ENCODE measurements at regions not wholly inside any gene's neighbourhood (a gene's known extent, or its start where the extent isn't known, plus 50 kb on each side); places are given as distances from the start of the nearest gene placed in this dataset.

- H3K36me3 ChIP-seq, result no peaks in the 10 kb centered on the region
These were observed 2154.4 kb upstream of the AGA start for GRCh38 chr4:179596621-179597020.

GRCh38 chr4:179597301-179597700 is 2155.1 kb upstream of the AGA start:
- Histone ChIP-seq H3K4me3 (no peak overlapping the region), H3K27ac (no peak overlapping the region), H3K36me3 (no peaks in the 10 kb centered on the region), H3K4me1 (no peaks in the 10 kb centered on the region), H3K27me3 (no peaks in the 10 kb centered on the region), H3K9me3 (no peaks in the 10 kb centered on the region)
- WGBS, result 58% methylated on average over 2 of the region's 2 CpGs
- DNase-seq (ENCODE audit: low spot score in 2 of 2), result no peak
- TF ChIP-seq POLR2AphosphoS5 (IDR thresholded peaks at IDR 0.05) (no peak), POLR2A (IDR thresholded peaks at IDR 0.05) (no peak), EP300 (IDR thresholded peaks at IDR 0.05) (no peak)
- TF ChIP-seq, protein P1, sequence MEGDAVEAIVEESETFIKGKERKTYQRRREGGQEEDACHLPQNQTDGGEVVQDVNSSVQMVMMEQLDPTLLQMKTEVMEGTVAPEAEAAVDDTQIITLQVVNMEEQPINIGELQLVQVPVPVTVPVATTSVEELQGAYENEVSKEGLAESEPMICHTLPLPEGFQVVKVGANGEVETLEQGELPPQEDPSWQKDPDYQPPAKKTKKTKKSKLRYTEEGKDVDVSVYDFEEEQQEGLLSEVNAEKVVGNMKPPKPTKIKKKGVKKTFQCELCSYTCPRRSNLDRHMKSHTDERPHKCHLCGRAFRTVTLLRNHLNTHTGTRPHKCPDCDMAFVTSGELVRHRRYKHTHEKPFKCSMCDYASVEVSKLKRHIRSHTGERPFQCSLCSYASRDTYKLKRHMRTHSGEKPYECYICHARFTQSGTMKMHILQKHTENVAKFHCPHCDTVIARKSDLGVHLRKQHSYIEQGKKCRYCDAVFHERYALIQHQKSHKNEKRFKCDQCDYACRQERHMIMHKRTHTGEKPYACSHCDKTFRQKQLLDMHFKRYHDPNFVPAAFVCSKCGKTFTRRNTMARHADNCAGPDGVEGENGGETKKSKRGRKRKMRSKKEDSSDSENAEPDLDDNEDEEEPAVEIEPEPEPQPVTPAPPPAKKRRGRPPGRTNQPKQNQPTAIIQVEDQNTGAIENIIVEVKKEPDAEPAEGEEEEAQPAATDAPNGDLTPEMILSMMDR (IDR thresholded peaks at IDR 0.05), result no peak

More at GRCh38 chr4:179596621-179597020, 2154.4 kb upstream of the AGA start:
- H3K9me3 ChIP-seq, result no peaks in the 10 kb centered on the region
- TF ChIP-seq POLR2A (IDR thresholded peaks at IDR 0.05) (no peak), EP300 (IDR thresholded peaks at IDR 0.05) (no peak), POLR2AphosphoS5 (IDR thresholded peaks at IDR 0.05) (no peak)
- TF ChIP-seq, protein P1 (IDR thresholded peaks at IDR 0.05), result no peak
- WGBS, result 78% methylated on average over 2 of the region's 2 CpGs
- H3K4me3 ChIP-seq, result no peak overlapping the region
- no peak overlapping the region for H3K27ac ChIP-seq
- H3K27me3 ChIP-seq, result no peaks in the 10 kb centered on the region
- DNase-seq (ENCODE audit: low spot score in 2 of 2), result no peak
- no peaks in the 10 kb centered on the region for H3K4me1 ChIP-seq

- H3K27me3 ChIP-seq, result no peaks in the 10 kb centered on the region
- no peaks in the 10 kb centered on the region for H3K9me3 ChIP-seq
- H3K4me3 ChIP-seq, result no peak overlapping the region
- 10% methylated on average over 2 of the region's 2 CpGs for WGBS
- no peaks in the 10 kb centered on the region for H3K4me1 ChIP-seq
- DNase-seq (ENCODE audit: low spot score in 2 of 2), result no peak
- TF ChIP-seq, protein P1 (IDR thresholded peaks at IDR 0.05), result no peak
- TF ChIP-seq POLR2AphosphoS5 (IDR thresholded peaks at IDR 0.05), result no peak
- TF ChIP-seq POLR2A (IDR thresholded peaks at IDR 0.05), result no peak
- TF ChIP-seq EP300 (IDR thresholded peaks at IDR 0.05), result no peak
- H3K27ac ChIP-seq, result no peak overlapping the region
- no peaks in the 10 kb centered on the region for H3K36me3 ChIP-seq
These were observed 2159.4 kb upstream of the AGA start for GRCh38 chr4:179601671-179602070.

DNA sequence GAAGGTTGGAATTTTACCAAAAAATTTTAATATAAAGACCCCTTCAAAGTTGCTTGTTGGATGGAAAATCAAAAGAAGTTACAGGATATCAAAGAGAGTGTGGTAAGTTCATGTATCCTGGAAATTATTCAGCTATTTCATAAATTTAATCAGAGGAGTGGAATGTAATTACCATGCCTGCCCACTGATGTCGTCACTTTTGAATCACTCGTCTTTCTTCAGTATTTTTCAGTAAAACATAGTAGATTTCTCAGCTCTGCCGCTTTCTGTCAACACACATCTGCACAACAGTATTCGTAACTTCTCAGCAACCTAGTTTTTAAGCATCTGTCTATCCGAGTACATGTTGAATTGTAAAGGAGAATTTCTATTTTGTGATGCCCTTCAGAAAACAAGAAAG is 2163.0 kb upstream of the AGA start:
- WGBS, result 67% methylated on average over 5 of the region's 5 CpGs

DNA sequence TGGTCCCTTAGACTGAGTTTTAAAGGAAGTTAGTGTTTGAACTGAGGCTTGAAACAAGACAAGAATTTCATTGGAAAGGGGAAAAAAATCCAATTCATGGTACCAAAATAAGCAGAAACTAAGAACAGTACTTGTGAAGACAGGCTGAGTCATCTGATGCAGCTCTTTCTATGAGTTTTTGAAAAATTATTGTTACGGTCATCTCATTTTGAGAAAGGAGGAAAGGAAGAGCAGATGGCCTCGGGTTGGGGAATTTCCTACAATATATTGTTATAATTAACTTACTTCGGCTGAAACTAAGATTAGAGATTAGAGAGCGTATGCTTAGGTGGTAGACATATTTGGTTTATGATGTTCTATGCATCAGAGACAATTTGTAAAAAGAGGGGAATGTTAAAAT is 2164.8 kb upstream of the AGA start:
- Histone ChIP-seq H3K4me1 (no peaks in the 10 kb centered on the region), H3K9me3 (peaks cover 5% of the 10 kb centered on the region), H3K27ac (no peak overlapping the region), H3K36me3 (no peaks in the 10 kb centered on the region), H3K27me3 (no peaks in the 10 kb centered on the region), H3K4me3 (no peak overlapping the region)
- no peak for TF ChIP-seq POLR2A (IDR thresholded peaks at IDR 0.05)
- no peak for TF ChIP-seq POLR2AphosphoS5 (IDR thresholded peaks at IDR 0.05)
- TF ChIP-seq EP300 (IDR thresholded peaks at IDR 0.05), result no peak
- WGBS, result 67% methylated on average over 4 of the region's 4 CpGs
- no peak for DNase-seq (ENCODE audit: low spot score in 2 of 2)

More for the DNA sequence above, 2163.0 kb upstream of the AGA start:
- TF ChIP-seq POLR2A (IDR thresholded peaks at IDR 0.05) (no peak), EP300 (IDR thresholded peaks at IDR 0.05) (no peak), POLR2AphosphoS5 (IDR thresholded peaks at IDR 0.05) (no peak)
- TF ChIP-seq, protein P1 (IDR thresholded peaks at IDR 0.05), result no peak
- Histone ChIP-seq H3K4me1 (no peaks in the 10 kb centered on the region), H3K27me3 (no peaks in the 10 kb centered on the region), H3K9me3 (peaks cover 5% of the 10 kb centered on the region), H3K4me3 (no peak overlapping the region), H3K36me3 (no peaks in the 10 kb centered on the region), H3K27ac (no peak overlapping the region)
- DNase-seq (ENCODE audit: low spot score in 2 of 2), result no peak

GRCh38 chr4:179615704-179616103 is 2173.5 kb upstream of the AGA start:
- H3K9me3 ChIP-seq, result no peaks in the 10 kb centered on the region
- no peaks in the 10 kb centered on the region for H3K4me1 ChIP-seq
- no peaks in the 10 kb centered on the region for H3K36me3 ChIP-seq
- WGBS, result 65% methylated on average over 4 of the region's 4 CpGs
- no peak overlapping the region for H3K27ac ChIP-seq
- no peak for DNase-seq (ENCODE audit: low spot score in 2 of 2)
- TF ChIP-seq EP300 (IDR thresholded peaks at IDR 0.05), result no peak
- TF ChIP-seq, protein P1 (IDR thresholded peaks at IDR 0.05), result no peak
- no peak for TF ChIP-seq POLR2A (IDR thresholded peaks at IDR 0.05)
- TF ChIP-seq POLR2AphosphoS5 (IDR thresholded peaks at IDR 0.05), result no peak
- H3K4me3 ChIP-seq, result no peak overlapping the region
- H3K27me3 ChIP-seq, result no peaks in the 10 kb centered on the region
